ENCODE measurements at regions not wholly inside any gene's neighbourhood (a gene's known extent, or its start where the extent isn't known, plus 50 kb on each side); places are given as distances from the start of the nearest gene placed in this dataset.

DNA sequence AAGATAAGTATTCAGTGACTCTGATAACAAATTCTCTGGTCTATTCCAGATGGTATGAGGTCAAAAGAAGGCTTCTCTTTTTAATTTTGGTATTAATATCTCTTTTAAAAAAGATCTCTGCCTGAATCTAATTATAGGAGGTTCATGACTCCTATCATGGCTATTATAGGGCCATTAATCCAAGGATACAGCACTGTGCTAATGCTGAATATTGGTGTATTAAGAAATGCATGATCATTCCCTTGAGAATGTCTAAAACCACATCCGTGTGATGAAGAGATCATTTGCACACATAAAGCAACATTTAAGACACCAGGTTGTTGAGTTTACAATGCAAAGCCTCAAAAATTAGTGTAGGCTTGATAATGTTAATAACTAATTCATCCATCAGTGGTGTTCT lies 160.4 kb upstream of the MON1B start:
- Histone ChIP-seq H3K4me1 (ENCODE audit: insufficient read depth) (no peaks in the 10 kb centered on the region), H3K9me3 (ENCODE audit: low read depth) (no peaks in the 10 kb centered on the region), H3K9me2 (ENCODE audit: insufficient read depth) (no peaks in the 10 kb centered on the region), H3K27me3 (replicated peaks; ENCODE audit: insufficient read depth) (no peaks in the 10 kb centered on the region), H3K9ac (no peak overlapping the region), H3K27ac (no peak overlapping the region), H3F3A (ENCODE audit: insufficient read depth) (no peaks in the 10 kb centered on the region), H3K4me3 (no peak overlapping the region), H3K4me2 (ENCODE audit: unreplicated experiment) (no peak overlapping the region), H3K79me2 (ENCODE audit: insufficient read depth) (no peaks in the 10 kb centered on the region), H2AFZ (no peak overlapping the region), H3K36me3 (ENCODE audit: low read depth) (no peaks in the 10 kb centered on the region), H4K20me1 (ENCODE audit: insufficient read depth) (no peaks in the 10 kb centered on the region)
- in situ Hi-C loops (cut with MboI): no loop called here
- WGBS, 2 experiments (ENCODE audit: low coverage in 1 of 2, low lambda C conversion rate in 2 of 2, missing lambda C conversion rate in 2 of 2): 31 to 33% methylated on average over 1 of the region's 1 CpG
- DNase-seq: no peak
- no peak for TF ChIP-seq EZH2phosphoT487 (IDR thresholded peaks at IDR 0.05; ENCODE audit: insufficient read depth, low read depth)
- TF ChIP-seq EZH2 (IDR thresholded peaks at IDR 0.05; ENCODE audit: insufficient read depth, poor library complexity, severe bottlenecking): no peak

- no peaks in the 10 kb centered on the region for H3K79me2 ChIP-seq (ENCODE audit: insufficient read depth)
- H3K27me3 ChIP-seq (replicated peaks; ENCODE audit: insufficient read depth): no peaks in the 10 kb centered on the region
- 15 to 18% methylated on average over 2 of the region's 2 CpGs for WGBS, 2 experiments (ENCODE audit: low coverage in 1 of 2, low lambda C conversion rate in 2 of 2, missing lambda C conversion rate in 2 of 2)
- H2AFZ ChIP-seq: no peak overlapping the region
- no peak overlapping the region for H3K27ac ChIP-seq
- in situ Hi-C loops (cut with MboI): no loop called here
- TF ChIP-seq EZH2 (IDR thresholded peaks at IDR 0.05; ENCODE audit: insufficient read depth, poor library complexity, severe bottlenecking) (no peak), EZH2phosphoT487 (IDR thresholded peaks at IDR 0.05; ENCODE audit: insufficient read depth, low read depth) (no peak)
- no peaks in the 10 kb centered on the region for H4K20me1 ChIP-seq (ENCODE audit: insufficient read depth)
- H3K4me2 ChIP-seq (ENCODE audit: unreplicated experiment): no peak overlapping the region
- no peak for DNase-seq
- no peak overlapping the region for H3K9ac ChIP-seq
- H3K4me3 ChIP-seq: no peak overlapping the region
- no peaks in the 10 kb centered on the region for H3K36me3 ChIP-seq (ENCODE audit: low read depth)
- H3K9me3 ChIP-seq (ENCODE audit: low read depth): no peaks in the 10 kb centered on the region
- no peaks in the 10 kb centered on the region for H3K4me1 ChIP-seq (ENCODE audit: insufficient read depth)
- H3K9me2 ChIP-seq (ENCODE audit: insufficient read depth): no peaks in the 10 kb centered on the region
- H3F3A ChIP-seq (ENCODE audit: insufficient read depth): no peaks in the 10 kb centered on the region
These were observed 157.5 kb upstream of the MON1B start for GRCh38 chr16:77033516-77033915.

DNA sequence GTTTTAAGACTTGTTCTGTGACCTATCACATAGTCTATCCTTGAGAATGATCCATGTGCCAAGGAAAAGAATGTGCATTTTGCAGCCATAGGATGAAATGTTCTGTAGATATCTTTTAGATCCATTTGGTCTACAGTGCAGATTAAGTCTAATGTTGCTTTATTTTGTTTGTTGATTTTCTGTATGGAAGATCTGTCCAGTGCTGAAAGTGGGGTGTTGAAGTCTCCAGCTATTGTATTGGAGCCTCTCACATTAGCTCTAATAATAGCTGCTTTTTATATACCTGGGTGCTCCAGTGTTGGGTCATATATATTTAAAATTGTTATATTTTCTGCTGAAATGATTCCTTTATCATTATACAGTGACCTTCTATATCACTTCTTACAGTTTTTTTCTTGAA lies 155.6 kb upstream of the MON1B start:
- H3F3A ChIP-seq (ENCODE audit: insufficient read depth): no peaks in the 10 kb centered on the region
- no peaks in the 10 kb centered on the region for H3K4me1 ChIP-seq (ENCODE audit: insufficient read depth)
- no peaks in the 10 kb centered on the region for H3K79me2 ChIP-seq (ENCODE audit: insufficient read depth)
- DNase-seq: no peak
- H3K36me3 ChIP-seq (ENCODE audit: low read depth): no peaks in the 10 kb centered on the region
- H4K20me1 ChIP-seq (ENCODE audit: insufficient read depth): no peaks in the 10 kb centered on the region
- no peak overlapping the region for H3K4me2 ChIP-seq (ENCODE audit: unreplicated experiment)
- in situ Hi-C loops (cut with MboI): no loop called here
- no peaks in the 10 kb centered on the region for H3K27me3 ChIP-seq (replicated peaks; ENCODE audit: insufficient read depth)
- H3K4me3 ChIP-seq: no peak overlapping the region
- no peaks in the 10 kb centered on the region for H3K9me2 ChIP-seq (ENCODE audit: insufficient read depth)
- no peak overlapping the region for H2AFZ ChIP-seq
- no peak overlapping the region for H3K27ac ChIP-seq
- H3K9me3 ChIP-seq (ENCODE audit: low read depth): no peaks in the 10 kb centered on the region
- TF ChIP-seq EZH2phosphoT487 (IDR thresholded peaks at IDR 0.05; ENCODE audit: insufficient read depth, low read depth) (no peak), EZH2 (IDR thresholded peaks at IDR 0.05; ENCODE audit: insufficient read depth, poor library complexity, severe bottlenecking) (no peak)
- no peak overlapping the region for H3K9ac ChIP-seq

- 16 to 18% methylated on average over 2 of the region's 2 CpGs for WGBS, 2 experiments (ENCODE audit: low coverage in 1 of 2, low lambda C conversion rate in 2 of 2, missing lambda C conversion rate in 2 of 2)
- H3K9me3 ChIP-seq (ENCODE audit: low read depth): no peaks in the 10 kb centered on the region
- no peaks in the 10 kb centered on the region for H3F3A ChIP-seq (ENCODE audit: insufficient read depth)
- H3K9me2 ChIP-seq (ENCODE audit: insufficient read depth): no peaks in the 10 kb centered on the region
- TF ChIP-seq EZH2phosphoT487 (IDR thresholded peaks at IDR 0.05; ENCODE audit: insufficient read depth, low read depth) (no peak), EZH2 (IDR thresholded peaks at IDR 0.05; ENCODE audit: insufficient read depth, poor library complexity, severe bottlenecking) (no peak)
- no peaks in the 10 kb centered on the region for H3K4me1 ChIP-seq (ENCODE audit: insufficient read depth)
- H3K27ac ChIP-seq: no peak overlapping the region
- no peak overlapping the region for H3K4me3 ChIP-seq
- in situ Hi-C loops (cut with MboI): no loop called here
- no peaks in the 10 kb centered on the region for H4K20me1 ChIP-seq (ENCODE audit: insufficient read depth)
- no peak overlapping the region for H2AFZ ChIP-seq
- no peak overlapping the region for H3K4me2 ChIP-seq (ENCODE audit: unreplicated experiment)
- no peaks in the 10 kb centered on the region for H3K79me2 ChIP-seq (ENCODE audit: insufficient read depth)
- no peak overlapping the region for H3K9ac ChIP-seq
- no peaks in the 10 kb centered on the region for H3K36me3 ChIP-seq (ENCODE audit: low read depth)
- no peak for DNase-seq
- no peaks in the 10 kb centered on the region for H3K27me3 ChIP-seq (replicated peaks; ENCODE audit: insufficient read depth)
These were observed 153.2 kb upstream of the MON1B start for GRCh38 chr16:77037696-77038347.

GRCh38 chr16:77041468-77041867 lies 149.5 kb upstream of the MON1B start:
- 21 to 24% methylated on average over 5 of the region's 5 CpGs for WGBS, 2 experiments (ENCODE audit: low coverage in 1 of 2, low lambda C conversion rate in 2 of 2, missing lambda C conversion rate in 2 of 2)
- H3K27ac ChIP-seq: no peak overlapping the region
- TF ChIP-seq EZH2phosphoT487 (IDR thresholded peaks at IDR 0.05; ENCODE audit: insufficient read depth, low read depth): no peak
- TF ChIP-seq EZH2 (IDR thresholded peaks at IDR 0.05; ENCODE audit: insufficient read depth, poor library complexity, severe bottlenecking): no peak
- no peak for DNase-seq
- no peaks in the 10 kb centered on the region for H3K9me2 ChIP-seq (ENCODE audit: insufficient read depth)
- in situ Hi-C loops (cut with MboI): no loop called here
- no peak overlapping the region for H3K9ac ChIP-seq
- no peak overlapping the region for H2AFZ ChIP-seq
- H3K36me3 ChIP-seq (ENCODE audit: low read depth): no peaks in the 10 kb centered on the region
- no peak overlapping the region for H3K4me3 ChIP-seq
- no peaks in the 10 kb centered on the region for H3K79me2 ChIP-seq (ENCODE audit: insufficient read depth)
- H3F3A ChIP-seq (ENCODE audit: insufficient read depth): no peaks in the 10 kb centered on the region
- H4K20me1 ChIP-seq (ENCODE audit: insufficient read depth): no peaks in the 10 kb centered on the region
- H3K4me2 ChIP-seq (ENCODE audit: unreplicated experiment): no peak overlapping the region
- H3K27me3 ChIP-seq (replicated peaks; ENCODE audit: insufficient read depth): no peaks in the 10 kb centered on the region
- no peaks in the 10 kb centered on the region for H3K4me1 ChIP-seq (ENCODE audit: insufficient read depth)
- H3K9me3 ChIP-seq (ENCODE audit: low read depth): no peaks in the 10 kb centered on the region
